ENCODE measurements at regions not wholly inside any gene's neighbourhood (a gene's known extent, or its start where the extent isn't known, plus 50 kb on each side); places are given as distances from the start of the nearest gene placed in this dataset.

DNA sequence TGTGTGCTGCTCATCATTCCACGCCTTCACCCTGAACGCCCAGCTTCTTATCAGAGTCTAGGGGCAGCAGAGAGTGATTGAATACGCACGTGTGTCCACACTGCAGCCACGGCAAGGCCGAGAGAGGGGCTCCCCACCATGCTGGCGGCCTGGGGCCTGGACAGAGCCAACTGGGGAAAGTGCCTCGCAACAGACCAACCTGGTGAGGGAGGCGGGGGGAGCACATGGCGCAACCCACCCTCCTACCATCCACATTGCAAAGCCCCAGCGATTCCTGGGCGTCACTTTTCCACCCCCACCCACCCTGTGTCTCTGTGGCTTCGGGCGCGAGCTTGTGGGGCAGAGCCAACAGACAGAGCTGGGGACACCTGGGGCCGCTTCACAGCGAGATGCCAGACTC, 66.4 kb upstream of the DUSP22 start:
- no peak for DNase-seq (ENCODE audit: low read depth)

DNA sequence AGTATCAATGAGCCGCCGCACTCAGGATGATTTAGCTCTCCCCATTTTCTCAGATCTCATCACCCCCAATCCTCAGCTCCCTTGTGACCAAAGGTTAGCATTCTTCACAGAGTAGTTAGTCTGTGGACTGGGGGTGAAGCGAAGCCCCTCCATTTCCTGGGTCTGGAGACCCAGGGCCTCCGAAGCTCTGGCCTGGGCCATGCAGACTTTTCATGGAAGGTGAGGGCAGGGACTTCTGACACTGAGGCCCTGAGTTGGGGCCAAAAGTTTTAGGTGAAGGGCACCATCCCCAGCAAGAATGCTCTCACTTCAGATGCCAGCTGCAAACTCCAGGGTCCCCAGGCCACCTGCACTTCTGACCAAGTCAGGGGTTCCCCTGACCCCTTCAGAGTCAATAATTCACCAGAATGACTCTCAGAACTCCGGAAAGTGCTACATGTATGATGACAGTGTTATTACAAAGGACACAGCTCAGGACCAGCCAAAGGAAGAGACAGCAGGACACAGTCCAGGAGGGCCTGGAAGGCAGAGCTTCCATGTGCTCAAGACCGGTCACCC, 65.7 kb upstream of the DUSP22 start:
- DNase-seq (ENCODE audit: low read depth) = no peak

DNA sequence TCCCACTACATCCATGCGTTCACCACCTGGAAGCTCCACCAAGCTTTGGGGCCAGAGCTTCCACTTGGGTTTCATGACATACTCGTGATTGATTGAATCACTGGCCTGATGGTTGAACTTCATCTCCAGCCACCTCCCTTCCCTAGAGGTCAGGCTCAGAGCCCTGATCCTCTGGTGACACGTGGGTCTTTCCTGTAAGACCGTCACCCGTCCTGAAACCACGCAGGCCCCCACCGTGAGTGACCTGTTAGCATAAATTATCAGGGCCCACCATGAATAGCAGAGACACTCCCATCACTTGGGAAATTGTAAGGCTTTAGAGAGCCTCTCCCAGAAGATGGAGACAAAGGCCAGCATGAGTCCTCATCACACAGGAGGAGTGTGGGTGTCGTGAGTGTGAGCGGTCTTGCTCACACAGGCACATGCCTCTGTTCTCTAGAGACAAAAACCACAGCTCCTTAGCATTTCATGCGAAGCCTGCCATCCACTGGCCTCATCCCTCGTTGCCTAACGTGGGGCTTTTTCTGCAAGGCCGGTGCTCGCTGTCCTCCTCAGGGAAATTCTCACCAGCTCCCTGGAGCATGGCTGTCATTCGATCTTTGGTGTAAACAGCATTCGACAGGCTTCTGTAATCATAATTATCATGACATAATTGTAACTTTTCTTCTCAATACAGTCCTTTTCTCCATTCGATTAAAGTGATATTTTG, 65.1 kb upstream of the DUSP22 start:
- DNase-seq (ENCODE audit: low read depth) = no peak

DNA sequence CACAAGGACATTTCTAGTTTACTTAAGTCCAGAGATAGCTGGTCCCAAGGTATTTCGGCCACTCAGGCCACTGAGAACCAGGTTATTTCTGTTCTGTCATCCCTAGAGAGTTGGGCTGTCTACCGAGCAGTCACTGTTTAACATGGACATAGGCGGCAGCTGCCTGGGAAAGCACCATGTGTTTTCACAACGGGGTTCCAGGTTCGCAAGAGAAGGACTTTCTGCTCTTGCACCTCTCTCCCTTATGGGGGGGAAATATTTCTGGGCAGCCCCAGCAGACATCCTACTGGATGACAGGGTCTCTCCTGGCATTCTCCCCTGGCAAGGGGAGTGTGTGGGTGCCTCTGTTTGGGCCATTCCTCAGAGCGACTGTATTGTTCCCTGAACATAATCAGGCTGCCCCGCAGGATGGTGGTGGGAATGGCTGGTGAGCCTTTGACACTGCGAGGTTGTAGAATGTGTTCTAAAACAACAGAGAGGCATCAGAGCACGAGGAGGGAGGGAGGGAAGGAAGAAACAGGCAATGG, 64.4 kb upstream of the DUSP22 start:
- DNase-seq (ENCODE audit: low read depth) = no peak

DNA sequence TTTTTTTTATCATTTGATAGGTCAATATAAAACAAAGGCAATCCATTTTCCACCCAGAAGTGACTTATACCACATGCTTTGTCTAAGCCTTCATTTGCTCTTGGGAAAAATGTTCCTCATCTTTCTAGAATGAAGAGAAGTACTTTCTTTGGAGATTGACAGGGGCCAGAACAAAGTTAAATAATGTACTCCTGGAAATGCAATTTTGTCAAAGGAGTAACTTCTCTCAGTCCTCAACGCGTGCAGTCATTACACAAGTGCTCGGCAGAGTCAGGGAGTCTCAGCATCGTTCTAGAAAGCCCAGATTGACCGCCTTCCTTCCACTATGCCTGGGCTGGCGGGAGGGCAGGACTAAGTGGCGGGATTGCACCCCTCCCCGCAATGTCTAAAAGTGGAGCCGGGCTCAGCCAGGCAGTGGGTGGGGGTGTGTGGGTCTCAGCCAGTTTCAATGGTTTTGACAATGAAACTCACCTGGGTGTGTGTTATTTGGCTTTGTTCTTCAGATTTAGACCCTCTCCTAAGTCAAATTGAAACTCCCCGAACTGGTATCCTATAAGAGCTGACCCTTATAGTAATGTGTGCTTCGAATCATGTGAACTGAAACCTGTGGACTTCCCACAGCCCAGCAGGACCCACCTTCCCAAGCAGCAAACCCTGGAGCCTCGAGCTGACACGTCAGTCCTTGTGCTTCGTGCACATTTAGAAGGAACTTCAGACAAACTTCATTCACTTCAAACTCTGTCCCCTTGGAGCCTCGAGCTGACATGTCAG, 63.2 kb upstream of the DUSP22 start:
- DNase-seq (ENCODE audit: low read depth) = no peak

DNA sequence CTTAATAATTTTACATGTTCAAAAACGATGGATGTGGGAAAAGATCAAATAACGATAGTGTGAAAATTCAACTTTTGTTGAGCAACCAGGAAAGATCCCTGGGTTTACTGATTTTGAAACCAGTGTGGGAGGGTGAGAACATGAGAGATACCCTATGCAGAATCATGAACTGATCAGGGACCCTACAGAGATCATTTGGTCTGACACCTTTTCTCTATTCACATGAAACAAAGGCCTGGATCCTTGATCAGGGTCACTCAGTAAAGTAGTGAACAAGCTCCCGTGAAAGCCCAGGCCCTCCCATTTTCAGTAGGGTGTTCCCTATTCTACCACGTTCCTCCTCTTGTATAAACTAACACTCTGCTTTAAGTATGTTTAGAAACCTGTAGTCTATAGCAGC, 60.5 kb upstream of the DUSP22 start:
- no peak for DNase-seq (ENCODE audit: low read depth)

DNA sequence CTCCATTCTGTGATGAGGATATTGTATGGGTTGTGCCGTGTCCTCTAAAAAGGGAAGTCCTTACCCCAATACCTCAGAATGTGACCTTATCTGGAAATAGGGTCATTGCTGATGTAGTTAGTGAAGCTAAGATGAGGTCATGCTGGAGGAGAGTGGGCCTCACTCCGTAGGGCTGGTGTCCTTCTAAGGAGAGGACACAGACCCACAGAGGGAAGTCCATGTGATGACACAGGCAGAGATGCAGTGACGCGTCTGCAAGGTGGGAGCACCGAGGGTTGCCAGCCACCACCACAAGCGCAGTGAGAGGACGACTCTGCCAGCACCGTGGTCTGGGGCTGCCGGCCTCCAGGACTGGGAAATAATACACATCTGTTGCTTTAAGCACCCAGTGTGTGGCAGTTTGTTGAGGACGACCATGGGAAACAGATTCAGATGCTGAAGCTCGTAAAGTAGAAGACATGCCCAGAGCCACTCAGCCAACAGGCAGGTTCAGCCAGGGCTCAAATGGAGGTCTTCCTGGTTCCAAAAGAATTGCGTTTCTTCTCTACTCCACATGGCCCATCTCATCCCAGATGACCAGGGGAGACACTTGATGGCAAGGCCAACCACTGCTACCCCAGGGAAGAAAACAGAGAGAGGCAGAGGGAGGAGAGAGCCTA, 59.2 kb upstream of the DUSP22 start:
- no peak for DNase-seq (ENCODE audit: low read depth)

DNA sequence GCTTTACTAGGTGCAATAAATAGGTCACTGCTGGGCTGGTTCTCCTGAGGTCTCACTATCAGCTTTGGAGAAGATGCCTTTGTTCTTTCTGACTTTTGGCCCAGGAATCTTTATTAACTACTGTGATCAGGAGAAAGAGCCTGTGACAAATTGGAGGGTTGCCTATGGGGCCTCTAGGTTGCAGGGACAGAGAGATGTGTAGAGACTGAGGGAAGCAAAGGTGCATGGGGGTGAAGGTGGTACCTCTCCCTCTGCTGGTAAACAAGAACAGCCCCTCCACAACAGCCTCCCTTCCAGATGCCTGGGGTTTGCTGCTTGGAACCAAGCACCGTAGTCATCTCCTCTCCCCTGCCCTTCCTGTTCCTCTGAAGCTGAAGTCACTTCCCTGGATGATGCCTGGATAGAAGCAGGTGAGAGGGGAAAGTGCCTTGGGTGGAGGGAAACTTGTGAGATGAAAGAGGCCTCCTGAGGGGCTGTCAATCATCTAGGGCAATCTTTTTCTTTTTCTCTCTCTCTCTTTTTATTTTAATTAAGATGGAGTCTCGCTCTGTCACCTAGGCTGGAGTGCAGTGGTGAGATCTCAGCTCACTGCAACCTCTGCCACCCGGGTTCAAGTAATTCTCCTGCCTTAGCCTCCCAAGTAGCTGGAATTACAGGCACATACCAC, 57.4 kb upstream of the DUSP22 start:
- no peak for DNase-seq (ENCODE audit: low read depth)

DNA sequence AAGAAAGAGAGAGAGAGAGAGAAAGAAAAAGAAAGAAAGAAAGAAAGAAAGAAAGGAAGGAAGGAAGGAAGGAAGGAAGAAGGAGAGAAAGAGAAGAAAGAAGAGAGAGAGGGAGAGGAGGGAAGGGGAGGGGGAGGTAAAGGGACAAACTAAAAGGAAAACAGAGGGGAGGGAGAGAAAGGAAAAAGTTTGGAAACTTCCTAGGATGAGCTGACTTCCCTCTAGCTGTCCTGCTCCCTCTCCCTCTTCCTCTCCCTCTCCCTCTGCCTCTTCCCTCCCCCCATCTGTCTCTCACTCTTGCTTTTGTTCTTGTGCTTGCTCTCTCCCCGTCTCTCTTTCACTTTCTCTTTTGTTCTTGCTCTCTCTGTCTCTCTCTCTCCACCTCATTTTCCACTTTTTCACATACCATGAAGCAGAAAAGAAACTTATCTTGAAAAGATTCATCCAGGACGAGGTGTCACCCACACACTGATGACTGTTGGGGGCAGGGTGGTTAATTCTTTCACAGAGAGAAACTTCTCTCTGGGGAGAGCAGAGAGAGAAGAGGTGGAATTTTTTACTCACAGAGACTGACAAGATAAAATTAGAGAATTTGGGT, 56.4 kb upstream of the DUSP22 start:
- no peak for DNase-seq (ENCODE audit: low read depth)

DNA sequence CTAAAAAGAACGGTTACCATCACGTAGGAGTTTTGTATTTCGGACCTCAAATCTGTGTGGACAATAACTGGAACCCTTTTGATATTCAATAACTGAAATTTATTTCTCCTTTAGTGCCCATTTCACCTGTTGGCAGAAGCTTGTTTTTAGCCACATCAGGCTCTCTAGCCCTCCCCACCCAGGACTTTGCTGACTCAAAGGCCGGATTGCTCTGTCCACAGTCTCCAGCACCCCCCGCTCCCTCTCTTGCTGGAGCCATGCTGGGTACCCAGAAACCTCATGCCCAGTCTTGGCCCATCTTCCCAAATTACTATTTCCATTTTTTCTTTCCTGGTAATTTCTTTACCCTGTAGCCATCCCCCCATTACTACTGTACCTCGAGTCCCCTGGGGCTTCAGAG, 55.8 kb upstream of the DUSP22 start:
- no peak for DNase-seq (ENCODE audit: low read depth)

DNA sequence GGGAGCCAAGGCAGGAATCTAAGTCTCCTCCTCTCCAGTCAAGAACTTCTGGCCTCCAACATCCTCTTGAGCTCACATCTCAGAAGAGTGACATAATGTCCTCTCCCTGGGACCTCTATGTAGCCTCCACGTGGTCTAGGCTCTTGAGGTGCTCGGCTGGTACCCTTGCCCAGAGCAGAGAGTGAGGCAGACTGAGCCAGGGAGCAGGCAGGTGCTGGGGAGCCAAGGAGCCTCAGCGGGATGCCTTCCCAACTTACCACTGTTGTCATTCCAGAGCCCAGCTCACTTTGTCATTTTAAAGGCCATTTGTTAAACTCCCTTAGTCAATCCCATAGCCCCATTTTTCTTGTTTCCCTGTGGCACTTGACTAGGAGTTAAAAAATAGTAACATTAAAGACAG, 52.1 kb upstream of the DUSP22 start:
- DNase-seq (ENCODE audit: low read depth) = no peak

DNA sequence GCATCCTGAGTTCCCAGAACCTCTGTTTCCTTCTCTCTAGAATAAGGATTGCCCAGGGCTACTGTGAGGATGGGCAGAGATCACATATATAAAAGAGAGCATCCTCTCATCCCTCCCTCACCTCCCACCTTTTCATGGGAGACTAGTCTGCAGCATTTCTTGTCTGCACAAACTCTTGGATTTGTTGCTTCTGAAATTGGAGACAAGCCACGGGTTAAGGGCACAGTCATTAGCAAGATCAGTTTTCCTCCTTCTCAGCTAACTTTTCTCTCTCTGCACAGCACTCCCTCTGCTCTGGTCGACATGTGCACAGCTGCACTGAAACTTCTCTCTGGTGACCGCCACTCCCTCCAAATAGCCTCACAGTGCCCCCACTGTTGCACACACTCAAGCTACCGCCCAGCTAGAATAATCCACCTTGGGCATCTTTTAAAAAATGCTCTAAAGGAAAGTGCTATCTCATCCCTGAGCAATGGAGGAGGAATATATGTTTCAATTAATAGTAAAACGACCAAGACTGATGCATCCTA, 50.9 kb upstream of the DUSP22 start:
- no peak for DNase-seq (ENCODE audit: low read depth)

All from stimulated activated CD8-positive, alpha-beta memory T cell treated with anti-CD3 and anti-CD28 coated beads, Interleukin-15, amount 100 ng/mL, for 24 hours (primary cell).